BJ (cell line): ENCODE measurements at regions not wholly inside any gene's neighbourhood (a gene's known extent, or its start where the extent isn't known, plus 50 kb on each side); places are given as distances from the start of the nearest gene placed in this dataset.

Experiments used
- CTCF ChIA-PET: fragments of 350-600 bp; formaldehyde crosslinking; extraction: SDS; loops from one replicate; lab custom pipeline; 2021; ENCODE audit warnings: antibody characterized with exemption, inconsistent platforms; lab: Yijun Ruan, JAX
- POLR2A ChIA-PET: fragments of 300-600 bp; sonication (Branson Sonifier 250); formaldehyde crosslinking; extraction: SDS; loops from one replicate; lab custom pipeline; 2021; ENCODE audit warnings: antibody characterized with exemption; lab: Charles Lee
- DNase-seq: peaks from one replicate; pipeline ENCODE4 v3.0.0-alpha.2; 2011; ENCODE audit warnings: low read depth
- H3K27me3 ChIP-seq: 2 replicates; pipeline ENCODE4 v1.6.0; 2011; ENCODE audit warnings: low read length; ENCODE audit not compliant: control insufficient read depth, insufficient read depth
- H3K36me3 ChIP-seq: 2 replicates; pipeline ENCODE4 v1.5.1; 2011; ENCODE audit warnings: low read length; ENCODE audit not compliant: control insufficient read depth, insufficient read depth
- H3K4me3 ChIP-seq: 2 replicates; pipeline ENCODE4 v1.5.1; 2011; ENCODE audit warnings: low read depth, mild to moderate bottlenecking, control low read depth, low read length
- CTCF ChIP-seq: IDR thresholded peaks from 2 replicates; pipeline ENCODE4 v1.5.1; 2011; ENCODE audit warnings: low read depth, mild to moderate bottlenecking, control low read depth, inconsistent platforms, low read length, moderate library complexity; ENCODE audit not compliant: insufficient read depth

GRCh38 chr5:3912790-3913189 is 317.2 kb downstream of the IRX1 start:
- no peak overlapping the region for H3K4me3 ChIP-seq
- no peaks in the 10 kb centered on the region for H3K27me3 ChIP-seq
- no peak for TF ChIP-seq CTCF
- no peak for DNase-seq
- ChIA-PET POLR2A (no interaction called here), CTCF (no interaction called here)
- H3K36me3 ChIP-seq: no peaks in the 10 kb centered on the region

GRCh38 chr5:3913279-3913678 is 317.6 kb downstream of the IRX1 start:
- no peak for DNase-seq
- no peak overlapping the region for H3K4me3 ChIP-seq
- TF ChIP-seq CTCF: no peak
- CTCF ChIA-PET: no interaction called here
- no peaks in the 10 kb centered on the region for H3K36me3 ChIP-seq
- H3K27me3 ChIP-seq: no peaks in the 10 kb centered on the region
- POLR2A ChIA-PET: no interaction called here

- Histone ChIP-seq H3K4me3 (no peak overlapping the region), H3K36me3 (no peaks in the 10 kb centered on the region), H3K27me3 (no peaks in the 10 kb centered on the region)
- no peak for TF ChIP-seq CTCF
- DNase-seq: no peak
- ChIA-PET CTCF (no interaction called here), POLR2A (no interaction called here)
Observed at GRCh38 chr5:3925022-3925421, 329.4 kb downstream of the IRX1 start.

- Histone ChIP-seq H3K27me3 (no peaks in the 10 kb centered on the region), H3K36me3 (no peaks in the 10 kb centered on the region), H3K4me3 (no peak overlapping the region)
- no peak for TF ChIP-seq CTCF
- DNase-seq: no peak
- CTCF ChIA-PET: no interaction called here
- POLR2A ChIA-PET: no interaction called here
Observed at GRCh38 chr5:3925935-3926334, 330.3 kb downstream of the IRX1 start.

GRCh38 chr5:3929799-3930198 is 334.2 kb downstream of the IRX1 start:
- H3K4me3 ChIP-seq: no peak overlapping the region
- H3K36me3 ChIP-seq: no peaks in the 10 kb centered on the region
- CTCF ChIA-PET: no interaction called here
- TF ChIP-seq CTCF: no peak
- DNase-seq: no peak
- POLR2A ChIA-PET: no interaction called here
- no peaks in the 10 kb centered on the region for H3K27me3 ChIP-seq

DNA sequence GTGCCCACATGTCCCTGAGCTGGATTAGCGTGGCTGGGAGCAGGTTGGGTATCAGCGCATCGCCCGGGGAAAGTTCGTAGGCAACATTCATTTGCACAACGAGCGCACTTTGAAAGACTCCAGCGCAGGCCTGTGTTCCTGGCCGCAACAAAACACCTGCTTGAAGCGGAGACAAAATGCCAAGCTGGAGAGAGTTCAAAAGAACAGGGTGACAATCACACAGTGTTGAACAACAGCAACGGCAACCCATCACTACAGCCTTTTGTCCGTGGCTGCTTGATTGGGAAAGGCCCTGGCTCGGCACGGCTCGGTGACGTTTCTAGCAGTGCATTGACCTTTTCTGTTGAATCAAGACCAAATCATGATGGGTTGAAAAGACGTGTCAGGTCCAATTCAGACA is 336.3 kb downstream of the IRX1 start:
- ChIA-PET CTCF (no interaction called here), POLR2A (no interaction called here)
- TF ChIP-seq CTCF: no peak
- H3K27me3 ChIP-seq: no peaks in the 10 kb centered on the region
- DNase-seq: no peak
- H3K4me3 ChIP-seq: no peak overlapping the region
- no peaks in the 10 kb centered on the region for H3K36me3 ChIP-seq
